Testis (tissue), 2 donors: ENCODE measurements at regions not wholly inside any gene's neighbourhood (a gene's known extent, or its start where the extent isn't known, plus 50 kb on each side); places are given as distances from the start of the nearest gene placed in this dataset.
A peak's percentile ranks its signal among the peaks of the same experiment; 100 is the strongest.
"Not testable (repeated sequence)": the region's sequence is repeated elsewhere in the genome, so short reads cannot be mapped to it uniquely, and the experiment has no call there.

Experiments used
- DNase-seq: peaks from one replicate; pipeline ENCODE4 v3.0.0-alpha.2; 2019
- H3K27ac ChIP-seq, 2 donors: fragments of 200-600 bp; sonication (generic); one replicate each; pipeline ENCODE4 v1.5.1; 2019
- H3K27me3 ChIP-seq: fragments of 200-600 bp; sonication (generic); one replicate; pipeline ENCODE4 v1.5.1; 2019
- H3K36me3 ChIP-seq: fragments of 200-600 bp; sonication (generic); one replicate; pipeline ENCODE4 v1.5.1; 2017; ENCODE audit warnings: low read depth; ENCODE audit errors: missing control alignments
- H3K4me1 ChIP-seq: fragments of 200-600 bp; sonication (generic); one replicate; pipeline ENCODE4 v1.5.1; 2019
- H3K4me3 ChIP-seq, 2 donors: fragments of 200-600 bp; sonication (generic); one replicate each; pipeline ENCODE4 v1.5.1; 2017 to 2019
- H3K9me3 ChIP-seq: fragments of 200-600 bp; sonication (generic); one replicate; pipeline ENCODE4 v1.5.1; 2017
- POLR2A ChIP-seq: fragments of 450-650 bp; IDR thresholded peaks from one replicate; pipeline ENCODE4 v1.6.1; 2017; ENCODE audit warnings: antibody characterized with exemption, mild to moderate bottlenecking, moderate library complexity
- WGBS, 2 donors: methylation state at CpG; one replicate each; pipeline ENCODE4 v1.1.5; 2018; 5-methylcytosine and 5-hydroxymethylcytosine counted together
- intact Hi-C: fragments of 100-400 bp; cut with DNase I; formaldehyde crosslinking; loops from one replicate; pipeline ENCODE4 v1.15.1; 2023; ENCODE audit warnings: low total_unique reads
- TF ChIP-seq, protein P1 (sequence below), 3 experiments: fragments of 450-650 bp in 2 of 3; fragments of 200-600 bp in 1 of 3; sonication (generic) in 1 of 3; IDR thresholded peaks; one replicate each; pipeline ENCODE4 v1.5.1; 2016 to 2019; ENCODE audit warnings: antibody characterized with exemption in 3 of 3, mild to moderate bottlenecking in 2 of 3, moderate library complexity in 1 of 3

DNA sequence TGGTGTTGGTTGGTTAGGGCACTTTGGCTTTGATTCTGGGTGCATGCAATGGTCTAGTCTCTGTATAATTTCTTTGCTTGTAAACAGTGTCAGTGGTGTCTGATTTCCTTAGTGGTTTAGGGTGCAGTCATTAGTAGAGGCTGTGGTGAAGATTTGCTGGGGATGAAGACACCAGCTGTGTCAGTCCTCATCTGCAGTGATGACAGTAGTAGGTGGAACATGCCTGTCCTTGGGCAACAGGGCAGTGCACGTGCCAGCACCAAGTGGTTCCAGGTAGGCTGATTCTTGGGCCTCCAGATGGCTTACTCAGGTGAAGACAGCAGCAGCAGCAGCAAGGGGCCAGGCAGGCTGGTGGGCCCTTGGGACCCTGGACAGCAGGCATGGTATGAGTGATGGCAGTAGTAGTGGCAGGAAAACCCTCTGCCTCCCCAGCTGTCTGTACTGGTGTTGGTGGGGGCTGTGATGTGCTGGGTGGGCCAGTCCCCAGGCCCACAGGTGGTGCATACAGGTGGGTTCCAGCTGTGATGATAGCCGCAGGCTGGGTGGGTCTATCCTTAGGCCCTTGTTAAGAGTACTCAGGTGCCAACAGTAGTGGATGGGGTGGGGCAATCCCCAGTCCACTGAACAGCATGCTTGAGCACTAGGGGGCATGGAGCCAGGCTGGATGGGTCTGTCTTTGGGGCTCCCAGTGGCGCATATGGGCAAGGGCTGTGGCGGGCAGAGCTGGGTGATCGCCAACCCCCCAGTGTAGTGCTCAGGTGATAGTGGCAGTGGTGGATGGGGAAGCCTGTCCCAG is 140.7 kb upstream of the THUMPD2 start:
- intact Hi-C loops = no loop called here
- DNase-seq = no peak
- WGBS, 2 donors = 90 to 100% methylated on average over 2 to 5 of the region's 5 CpGs
- Histone ChIP-seq H3K9me3 (no peaks in the 10 kb centered on the region), H3K27ac (no peak overlapping the region), H3K4me3 (no peak overlapping the region), H3K4me1 (no peaks in the 10 kb centered on the region), H3K27me3 (no peaks in the 10 kb centered on the region), H3K36me3 (no peaks in the 10 kb centered on the region)
- no peak for TF ChIP-seq POLR2A
- TF ChIP-seq, protein P1, sequence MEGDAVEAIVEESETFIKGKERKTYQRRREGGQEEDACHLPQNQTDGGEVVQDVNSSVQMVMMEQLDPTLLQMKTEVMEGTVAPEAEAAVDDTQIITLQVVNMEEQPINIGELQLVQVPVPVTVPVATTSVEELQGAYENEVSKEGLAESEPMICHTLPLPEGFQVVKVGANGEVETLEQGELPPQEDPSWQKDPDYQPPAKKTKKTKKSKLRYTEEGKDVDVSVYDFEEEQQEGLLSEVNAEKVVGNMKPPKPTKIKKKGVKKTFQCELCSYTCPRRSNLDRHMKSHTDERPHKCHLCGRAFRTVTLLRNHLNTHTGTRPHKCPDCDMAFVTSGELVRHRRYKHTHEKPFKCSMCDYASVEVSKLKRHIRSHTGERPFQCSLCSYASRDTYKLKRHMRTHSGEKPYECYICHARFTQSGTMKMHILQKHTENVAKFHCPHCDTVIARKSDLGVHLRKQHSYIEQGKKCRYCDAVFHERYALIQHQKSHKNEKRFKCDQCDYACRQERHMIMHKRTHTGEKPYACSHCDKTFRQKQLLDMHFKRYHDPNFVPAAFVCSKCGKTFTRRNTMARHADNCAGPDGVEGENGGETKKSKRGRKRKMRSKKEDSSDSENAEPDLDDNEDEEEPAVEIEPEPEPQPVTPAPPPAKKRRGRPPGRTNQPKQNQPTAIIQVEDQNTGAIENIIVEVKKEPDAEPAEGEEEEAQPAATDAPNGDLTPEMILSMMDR (IDR thresholded peaks at IDR 0.05) = no peak

DNA sequence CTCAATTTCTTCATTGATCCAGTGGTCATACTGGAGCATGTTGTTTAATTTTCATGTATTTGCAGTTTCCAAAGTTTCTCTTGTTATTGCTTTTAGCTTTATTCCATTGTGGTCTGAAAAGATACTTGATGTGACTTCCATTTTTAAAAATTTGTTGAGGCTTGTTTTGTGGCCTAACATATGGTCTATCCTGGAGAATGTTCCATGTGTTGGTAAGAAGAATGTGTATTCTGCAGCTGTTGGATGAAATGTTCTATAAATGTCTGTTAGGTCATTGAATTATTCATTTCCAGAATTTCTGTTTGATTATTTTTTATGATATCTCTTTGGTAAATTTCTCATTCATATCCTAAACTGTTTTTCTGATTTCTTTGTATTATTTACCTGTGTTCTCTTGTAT is 139.8 kb upstream of the THUMPD2 start:
- intact Hi-C loops = no loop called here
- H3K36me3 ChIP-seq = no peaks in the 10 kb centered on the region
- no peaks in the 10 kb centered on the region for H3K27me3 ChIP-seq
- no peaks in the 10 kb centered on the region for H3K4me1 ChIP-seq
- H3K27ac ChIP-seq = no peak overlapping the region
- no peaks in the 10 kb centered on the region for H3K9me3 ChIP-seq
- no peak for DNase-seq
- TF ChIP-seq, protein P1 (IDR thresholded peaks at IDR 0.05) = no peak
- TF ChIP-seq POLR2A = no peak
- no peak overlapping the region for H3K4me3 ChIP-seq

DNA sequence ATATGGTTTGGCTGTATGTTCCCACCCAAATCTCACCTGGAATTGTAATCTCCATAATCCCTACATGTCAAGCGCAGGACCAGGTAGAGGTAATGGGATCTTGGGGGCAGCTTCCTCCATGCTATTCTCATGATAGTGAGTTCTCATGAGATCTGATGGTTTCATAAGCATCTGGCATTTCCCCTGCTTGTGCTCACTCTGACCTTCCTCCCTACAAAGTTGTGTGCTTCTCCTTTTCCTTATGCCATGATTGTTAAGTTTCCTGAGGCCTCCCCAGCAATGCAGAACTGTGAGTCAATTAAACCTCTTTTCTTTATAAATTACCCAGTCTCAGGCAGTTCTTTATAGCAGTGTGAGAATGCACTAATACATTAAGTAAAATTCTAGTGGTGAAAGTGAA is 138.3 kb upstream of the THUMPD2 start:
- H3K9me3 ChIP-seq, H3K27ac ChIP-seq, H3K4me1 ChIP-seq, H3K27me3 ChIP-seq, intact Hi-C loops, H3K4me3 ChIP-seq, DNase-seq, H3K36me3 ChIP-seq: not testable (repeated sequence)
- 88 to 100% methylated on average over 1 of the region's 1 CpG for WGBS, 2 donors

DNA sequence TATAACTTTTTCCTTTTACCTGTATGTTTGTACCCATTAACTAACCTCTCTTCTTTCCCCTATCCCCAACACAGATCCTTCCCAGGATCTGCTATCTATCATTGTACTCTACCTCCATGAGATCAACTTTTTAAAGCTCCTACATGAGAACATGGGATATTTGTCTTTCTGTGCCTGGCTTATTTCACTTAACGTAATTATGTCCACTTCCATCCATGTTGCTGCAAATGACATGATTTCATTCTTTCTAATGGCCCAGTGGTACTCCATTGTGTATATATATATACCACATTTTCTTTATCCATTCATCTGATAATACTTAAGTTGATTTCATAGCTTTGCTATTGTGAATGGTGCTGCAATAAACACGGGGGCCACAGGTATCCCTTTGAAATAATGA is 135.9 kb upstream of the THUMPD2 start:
- no peaks in the 10 kb centered on the region for H3K9me3 ChIP-seq
- 75 to 97% methylated on average over 2 of the region's 2 CpGs for WGBS, 2 donors
- TF ChIP-seq, protein P1 (IDR thresholded peaks at IDR 0.05) = no peak
- no peak for TF ChIP-seq POLR2A
- H3K27me3 ChIP-seq = no peaks in the 10 kb centered on the region
- H3K4me1 ChIP-seq = no peaks in the 10 kb centered on the region
- no peak overlapping the region for H3K4me3 ChIP-seq
- H3K27ac ChIP-seq = no peak overlapping the region
- DNase-seq = no peak
- no peaks in the 10 kb centered on the region for H3K36me3 ChIP-seq
- intact Hi-C loops = no loop called here

DNA sequence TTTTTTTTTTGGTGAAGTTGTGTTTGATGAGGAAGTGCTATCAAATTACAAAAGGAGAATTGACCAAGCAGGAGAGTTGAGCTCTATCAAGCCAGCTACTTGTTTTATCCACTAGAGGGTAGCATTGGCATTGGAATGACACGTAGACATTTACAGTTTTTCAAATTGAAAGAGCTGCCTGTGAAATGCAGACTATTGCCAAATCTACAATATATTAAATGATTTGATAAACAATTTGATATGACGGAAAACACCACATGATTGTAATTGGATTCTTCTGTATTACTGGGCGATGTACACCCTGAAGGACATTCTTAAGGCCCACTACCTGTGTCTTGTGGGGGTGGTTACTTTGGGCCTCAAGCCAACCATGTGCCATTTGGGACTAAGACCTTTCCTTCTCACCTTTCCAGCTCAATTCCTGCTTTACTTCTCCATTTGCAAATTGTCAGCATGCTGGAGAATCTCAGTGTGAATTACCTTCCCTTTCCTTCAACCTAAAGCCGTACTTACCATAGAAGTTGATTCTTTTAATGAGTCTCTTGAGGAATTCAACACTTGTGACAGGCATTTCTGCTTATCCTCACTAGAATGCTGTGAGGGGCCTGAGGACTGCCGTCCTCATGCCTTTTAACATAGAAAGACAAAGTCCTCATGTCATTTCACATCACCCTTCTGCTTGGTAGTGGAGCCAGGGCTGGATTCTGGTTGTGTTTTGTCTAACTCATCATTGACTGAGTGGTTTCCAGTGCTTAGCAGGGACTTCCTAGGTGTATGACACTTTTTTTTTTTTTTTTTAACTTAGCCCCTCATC is 134.8 kb upstream of the THUMPD2 start:
- Histone ChIP-seq H3K36me3 (no peaks in the 10 kb centered on the region), H3K27ac (no peak overlapping the region), H3K27me3 (no peaks in the 10 kb centered on the region), H3K9me3 (no peaks in the 10 kb centered on the region), H3K4me1 (no peaks in the 10 kb centered on the region), H3K4me3 (no peak overlapping the region)
- 39 to 54% methylated on average over 5 of the region's 5 CpGs for whole genome bisulfite sequencing, 2 donors
- intact Hi-C loops = no loop called here
- DNase-seq = no peak
- TF ChIP-seq, protein P1 (IDR thresholded peaks at IDR 0.05) = peak; percentile 59 to 67 (median 65)
- no peak for TF ChIP-seq POLR2A
